GM19452 (cell line): ENCODE measurements at regions not wholly inside any gene's neighbourhood (a gene's known extent, or its start where the extent isn't known, plus 50 kb on each side); places are given as distances from the start of the nearest gene placed in this dataset.
"Not testable (repeated sequence)": the region's sequence is repeated elsewhere in the genome, so short reads cannot be mapped to it uniquely, and the experiment has no call there.

Experiments
- ATAC-seq: cut with Tn5 transposase; IDR thresholded peaks from one replicate; pipeline ENCODE4 v1.9.1; 2021; ENCODE audit not compliant: unreplicated experiment

GRCh38 chr2:67755156-67755882 lies 307.5 kb downstream of the C1D start:
- no peak for ATAC-seq

DNA sequence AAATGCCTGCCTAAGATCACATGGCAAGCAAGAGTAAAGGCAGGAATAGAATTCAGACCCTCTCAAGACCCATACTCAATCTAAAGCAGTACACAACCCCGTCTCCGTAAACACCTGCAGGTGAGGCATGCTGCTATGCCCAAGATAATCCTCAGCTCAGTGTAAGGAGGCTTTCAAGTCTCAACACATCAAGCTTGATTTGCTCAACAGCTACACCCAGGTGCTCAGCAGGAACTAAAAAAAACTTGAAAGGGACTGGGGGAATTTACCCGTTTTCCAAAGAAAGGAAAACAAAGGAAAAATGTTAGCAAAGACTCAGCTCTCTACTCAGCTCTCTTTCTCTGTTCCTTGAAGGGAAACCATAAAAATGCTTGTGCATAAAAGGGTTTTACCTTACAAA lies 301.8 kb downstream of the C1D start:
- ATAC-seq, result no peak

- no peak for ATAC-seq
Observed at GRCh38 chr2:67771380-67771779, 291.4 kb downstream of the C1D start.

- no peak for ATAC-seq
Observed at GRCh38 chr2:67772216-67773170, 290.3 kb downstream of the C1D start.

GRCh38 chr2:67773851-67774250 lies 289.0 kb downstream of the C1D start:
- no peak for ATAC-seq

- no peak for ATAC-seq
Observed at GRCh38 chr2:67776276-67776675, 286.5 kb downstream of the C1D start.

DNA sequence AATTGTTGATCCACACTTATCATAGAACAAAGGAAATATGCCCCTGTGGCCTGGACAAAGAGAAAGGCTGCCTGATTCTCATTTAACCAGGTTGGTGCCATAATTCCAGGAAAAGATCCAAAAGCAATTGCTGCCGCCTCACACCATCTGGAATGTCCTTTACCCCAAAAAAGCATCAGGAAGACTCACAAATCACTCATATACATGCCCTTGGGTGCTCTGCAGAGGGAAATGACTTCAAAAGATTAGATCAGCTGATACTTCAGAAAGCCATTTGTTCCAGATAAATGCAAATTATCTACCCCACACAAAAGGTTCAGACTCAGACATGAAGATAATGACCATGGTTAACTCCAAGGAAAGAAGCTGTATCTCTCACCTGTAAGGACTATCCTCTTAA lies 285.8 kb downstream of the C1D start:
- ATAC-seq, result no peak

DNA sequence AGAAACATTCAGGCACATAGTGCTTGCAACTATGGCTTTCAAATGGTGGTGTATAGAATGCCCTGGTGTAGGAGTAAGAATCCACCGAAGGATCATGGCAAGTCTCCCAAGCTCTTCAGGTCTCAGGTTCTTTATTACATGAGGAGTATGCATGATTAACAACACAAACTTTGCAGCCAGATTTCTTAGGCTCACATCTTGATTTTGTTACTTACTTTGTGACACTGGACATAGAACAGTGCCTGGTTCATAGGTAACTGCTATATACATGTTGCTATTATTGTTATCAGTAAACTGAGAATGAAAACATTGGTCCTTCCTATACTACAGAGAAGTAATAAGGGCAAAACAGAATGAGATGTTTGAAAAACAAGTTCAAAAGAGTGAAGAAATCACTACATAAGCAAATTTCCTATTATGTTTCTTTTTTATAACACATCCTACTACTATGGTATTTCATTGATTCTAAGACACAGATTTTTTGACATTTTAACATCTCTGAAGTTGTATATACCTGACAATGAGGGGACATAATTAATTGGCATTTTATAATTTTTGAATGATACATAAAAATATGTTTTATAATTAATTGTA lies 284.9 kb downstream of the C1D start:
- no peak for ATAC-seq

DNA sequence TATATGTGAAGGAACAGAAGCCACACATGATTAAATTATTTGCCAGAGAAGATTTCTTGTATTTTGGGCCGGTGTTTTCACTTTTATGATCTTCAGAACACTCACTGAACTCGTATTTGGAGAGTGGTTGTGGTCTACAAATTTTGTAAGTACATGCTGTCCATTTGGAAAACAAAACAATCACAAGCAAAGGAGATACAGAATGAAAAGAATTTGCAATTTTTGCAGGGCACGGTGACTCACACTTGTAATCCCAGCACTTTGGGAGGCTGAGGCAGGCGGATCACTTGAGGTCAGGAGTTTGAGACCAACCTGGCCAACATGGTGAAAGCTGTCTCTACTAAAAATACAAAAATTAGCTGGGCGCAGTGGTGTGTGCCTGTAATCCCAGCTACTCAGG lies 282.0 kb downstream of the C1D start:
- ATAC-seq, result not testable (repeated sequence)

- ATAC-seq, result no peak
Observed at GRCh38 chr2:67782443-67782842, 280.4 kb downstream of the C1D start.

DNA sequence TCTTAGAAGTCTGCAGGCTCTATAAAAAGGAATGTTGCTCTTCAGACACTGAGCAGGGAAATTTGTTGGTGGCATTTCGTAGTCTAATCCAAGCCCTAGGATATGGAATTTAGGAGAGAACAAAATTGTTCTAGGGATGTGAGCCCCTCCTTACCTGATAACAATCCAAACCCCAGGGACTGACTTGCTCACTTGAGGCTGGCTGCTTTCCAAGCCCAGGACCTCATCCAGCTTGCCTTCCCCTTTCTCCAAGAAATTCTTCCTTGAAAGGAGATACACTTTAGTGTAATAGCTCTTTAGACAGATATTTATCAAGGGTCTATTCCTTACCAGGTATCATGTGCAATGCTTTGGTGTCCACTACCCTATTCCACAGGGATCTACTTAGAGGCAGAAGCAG lies 279.8 kb downstream of the C1D start:
- ATAC-seq, result no peak

GRCh38 chr2:67790622-67791021 lies 272.2 kb downstream of the C1D start:
- no peak for ATAC-seq

- ATAC-seq, result no peak
Observed at GRCh38 chr2:67792191-67792590, 270.6 kb downstream of the C1D start.

DNA sequence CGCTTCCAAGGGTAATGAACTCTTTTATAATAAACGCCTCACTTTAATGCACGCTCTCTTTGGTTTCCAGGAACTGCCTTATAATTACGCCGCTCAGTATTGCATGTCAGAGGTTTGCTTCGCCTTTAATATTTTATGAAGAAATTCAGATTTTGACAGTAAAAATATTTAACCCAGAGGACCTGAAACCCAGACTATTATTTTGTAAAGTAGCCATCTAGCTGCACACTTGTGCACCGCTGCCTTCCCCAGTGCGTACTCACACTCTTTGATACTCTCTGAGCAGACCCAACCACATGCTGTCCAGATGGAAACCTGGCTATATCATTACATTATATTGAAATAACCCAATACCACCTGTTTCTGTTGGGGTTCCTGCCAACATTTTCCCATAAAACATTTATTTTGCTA lies 270.1 kb downstream of the C1D start:
- ATAC-seq, result no peak

DNA sequence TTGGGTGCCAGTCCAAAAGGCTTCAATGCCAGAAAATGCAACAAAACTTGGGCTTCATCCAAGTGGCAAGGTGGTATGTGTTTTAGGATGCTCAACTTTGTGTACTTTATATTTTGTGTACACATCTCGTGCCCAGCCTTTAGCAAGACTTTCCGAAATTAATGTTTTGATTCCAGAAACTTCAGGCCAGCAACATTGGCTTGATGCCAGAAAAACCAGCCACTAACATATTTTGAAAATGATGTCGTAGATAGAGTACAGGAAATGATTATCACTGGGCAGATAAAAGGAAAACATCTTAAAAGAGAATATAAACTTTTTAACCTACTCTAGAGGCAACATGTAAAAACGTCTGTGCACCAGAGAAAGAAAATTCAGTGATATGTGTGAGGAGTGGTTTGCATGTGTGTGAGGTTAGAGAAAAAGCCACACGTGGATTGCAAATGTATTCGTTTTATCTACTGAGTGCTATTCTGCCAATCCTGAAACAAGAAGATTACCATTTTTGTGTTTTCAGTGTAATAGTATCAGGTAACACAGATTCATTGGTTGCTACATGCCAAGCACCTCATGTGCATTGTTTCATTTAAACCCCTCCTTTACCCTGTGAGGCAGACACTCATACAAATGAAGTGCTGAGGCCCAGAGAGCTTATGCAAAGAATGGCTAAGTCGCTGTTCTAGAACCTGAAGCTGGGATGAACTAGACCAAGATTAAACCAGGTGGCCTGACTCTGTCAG lies 264.8 kb downstream of the C1D start:
- ATAC-seq, result no peak

DNA sequence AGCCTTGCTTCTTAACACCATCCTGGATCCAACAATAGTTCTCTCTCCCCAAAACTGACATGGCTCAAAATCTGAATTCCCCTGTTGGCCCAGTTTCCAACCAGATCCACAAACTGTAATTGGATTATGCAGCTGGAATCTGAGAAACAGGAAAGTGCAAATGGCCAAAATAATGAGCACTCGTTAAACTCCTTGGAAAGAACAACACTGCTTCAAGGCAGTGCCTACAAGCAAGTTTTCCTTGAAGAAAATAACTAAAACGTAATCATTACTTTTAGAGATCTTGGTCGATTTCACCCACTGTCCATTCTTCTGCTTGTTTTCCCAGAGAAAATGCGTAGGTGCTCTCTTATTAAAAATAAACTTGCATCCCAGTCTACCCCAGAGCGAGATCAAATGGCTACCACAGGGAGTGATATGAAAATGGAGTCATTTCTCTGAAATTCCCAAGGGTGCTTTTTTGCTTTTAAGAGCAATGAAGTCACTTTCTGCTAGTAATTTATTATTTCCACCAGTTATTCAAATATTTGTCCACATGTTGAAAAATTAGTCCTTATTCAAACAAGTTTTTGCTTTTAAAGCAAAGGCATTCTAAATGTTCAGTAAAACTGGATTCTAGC lies 264.2 kb downstream of the C1D start:
- no peak for ATAC-seq

DNA sequence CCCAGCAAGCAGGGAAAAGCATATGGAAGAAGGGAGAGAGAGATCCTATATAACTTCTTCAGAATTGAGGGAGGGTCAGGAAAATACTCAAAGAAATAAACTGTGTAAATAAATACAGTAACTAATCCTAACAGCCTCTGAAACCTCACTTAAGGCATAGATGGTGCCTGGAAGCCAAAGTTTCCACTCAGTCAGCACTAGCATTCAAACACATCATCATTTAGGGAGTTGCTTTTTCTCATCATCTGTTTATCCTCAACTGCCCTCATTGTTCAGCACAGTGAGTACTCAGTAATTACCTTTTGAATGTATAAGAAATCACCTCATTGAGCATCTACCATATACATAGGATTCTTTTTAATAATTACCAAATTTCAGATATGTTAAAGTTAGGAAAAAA lies 262.9 kb downstream of the C1D start:
- ATAC-seq, result no peak

DNA sequence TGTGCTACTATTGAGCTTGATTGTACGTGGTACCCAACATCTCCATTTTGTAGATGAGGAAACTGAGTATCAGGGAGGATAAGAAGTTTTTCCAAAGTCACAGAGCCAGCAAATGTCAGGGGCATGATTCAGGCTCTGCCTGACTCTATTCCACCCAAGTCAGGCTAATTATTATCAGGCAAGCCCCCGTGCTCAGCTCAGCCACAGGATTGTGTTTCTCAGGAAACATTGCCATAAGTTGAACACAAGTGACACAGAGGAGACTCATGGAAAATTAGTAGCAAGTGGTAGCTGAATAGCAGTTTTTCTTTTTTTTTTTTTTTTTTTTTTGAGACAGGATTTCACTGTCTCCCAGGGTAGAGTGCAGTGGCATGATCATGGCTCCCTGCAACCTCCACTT lies 260.5 kb downstream of the C1D start:
- no peak for ATAC-seq

DNA sequence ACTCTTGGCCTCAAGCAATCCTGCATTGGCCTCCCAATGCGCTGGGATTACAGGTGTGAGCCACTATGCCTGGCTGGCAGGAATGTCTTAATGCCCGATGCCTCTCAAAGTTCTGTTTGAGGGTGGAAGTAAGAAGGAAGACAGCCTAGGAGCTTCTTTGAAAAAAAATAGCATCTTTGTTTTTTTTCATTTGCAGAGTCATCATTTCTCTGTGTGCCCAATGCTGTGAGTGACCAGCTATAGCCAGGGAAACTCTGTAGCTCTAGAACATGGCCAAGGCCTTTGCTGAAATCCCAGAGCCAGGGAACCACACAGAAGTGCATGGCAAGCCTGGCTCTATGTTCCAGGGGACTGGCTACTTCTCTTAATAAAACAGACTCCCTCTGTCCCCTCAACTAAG lies 260.0 kb downstream of the C1D start:
- ATAC-seq, result no peak

DNA sequence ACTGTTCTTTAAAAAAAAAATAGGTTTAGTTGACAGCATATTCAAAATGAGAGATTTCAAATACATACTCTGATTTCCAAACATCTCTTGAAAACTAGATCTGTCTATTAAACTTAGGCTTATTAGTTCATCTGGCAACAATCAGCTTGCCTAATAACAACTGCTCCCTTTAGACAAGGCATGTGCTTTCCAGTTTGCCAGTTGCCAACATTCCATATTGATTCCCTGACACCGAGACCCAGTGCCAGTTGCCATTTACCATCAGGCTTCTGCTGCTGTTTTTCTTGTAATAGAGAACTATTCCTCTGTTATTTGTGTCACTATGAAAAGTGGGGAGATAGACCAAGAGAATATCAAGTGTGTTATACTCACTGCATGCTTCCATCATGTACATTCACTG lies 256.0 kb downstream of the C1D start:
- ATAC-seq, result no peak

- ATAC-seq, result no peak
Observed at GRCh38 chr2:67808112-67808511, 254.7 kb downstream of the C1D start.
